ENCODE measurements at regions not wholly inside any gene's neighbourhood (a gene's known extent, or its start where the extent isn't known, plus 50 kb on each side); places are given as distances from the start of the nearest gene placed in this dataset.

DNA sequence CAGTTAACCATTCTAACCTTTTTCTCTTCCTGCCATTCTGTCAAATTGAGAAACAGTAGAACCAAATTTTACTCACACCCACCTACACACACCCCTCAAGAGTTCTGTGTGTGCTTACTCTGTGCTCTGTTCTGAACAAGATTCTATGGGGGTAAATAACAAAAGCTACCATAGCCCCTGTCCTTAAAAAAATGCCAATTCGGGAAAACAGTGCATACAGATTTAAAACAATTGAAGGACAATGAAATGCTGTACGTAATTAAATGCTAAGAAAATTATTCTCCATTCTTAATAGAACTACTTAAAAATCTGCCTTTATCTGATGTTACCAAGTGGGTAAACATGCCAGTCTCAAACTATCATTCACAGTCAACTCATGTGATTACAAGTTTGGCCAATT lies 1107.5 kb downstream of the TUSC7 start:
- ATAC-seq: no peak
- TF ChIP-seq CREB5 (CRISPR knock-in tag; IDR thresholded peaks at IDR 0.05; ENCODE audit: low read depth) (no peak), TCF4 (CRISPR knock-in tag; IDR thresholded peaks at IDR 0.05; ENCODE audit: borderline replicate concordance) (no peak), RARB (CRISPR knock-in tag; IDR thresholded peaks at IDR 0.05) (no peak), ZFP30 (CRISPR knock-in tag; IDR thresholded peaks at IDR 0.05) (no peak), GLIS3 (CRISPR knock-in tag; IDR thresholded peaks at IDR 0.05) (no peak), PPARA (CRISPR knock-in tag; IDR thresholded peaks at IDR 0.05; ENCODE audit: borderline replicate concordance) (no peak), CSDC2 (CRISPR knock-in tag; IDR thresholded peaks at IDR 0.05) (no peak), ZFP3 (CRISPR knock-in tag; IDR thresholded peaks at IDR 0.05) (no peak), BACH2 (CRISPR knock-in tag; IDR thresholded peaks at IDR 0.05; ENCODE audit: borderline replicate concordance) (no peak)

- TF ChIP-seq ESRRG (CRISPR knock-in tag; IDR thresholded peaks at IDR 0.05) (no peak), ZNF8 (CRISPR knock-in tag; IDR thresholded peaks at IDR 0.05) (no peak), GLIS3 (CRISPR knock-in tag; IDR thresholded peaks at IDR 0.05) (no peak), CREB5 (CRISPR knock-in tag; IDR thresholded peaks at IDR 0.05; ENCODE audit: low read depth) (no peak), ZFP30 (CRISPR knock-in tag; IDR thresholded peaks at IDR 0.05) (no peak), ARNTL (CRISPR knock-in tag; IDR thresholded peaks at IDR 0.05; ENCODE audit: borderline replicate concordance, low read depth) (no peak), POU6F1 (CRISPR knock-in tag; IDR thresholded peaks at IDR 0.05; ENCODE audit: borderline replicate concordance, low read depth) (no peak), CSDC2 (CRISPR knock-in tag; IDR thresholded peaks at IDR 0.05) (no peak)
- TF ChIP-seq, protein P1, sequence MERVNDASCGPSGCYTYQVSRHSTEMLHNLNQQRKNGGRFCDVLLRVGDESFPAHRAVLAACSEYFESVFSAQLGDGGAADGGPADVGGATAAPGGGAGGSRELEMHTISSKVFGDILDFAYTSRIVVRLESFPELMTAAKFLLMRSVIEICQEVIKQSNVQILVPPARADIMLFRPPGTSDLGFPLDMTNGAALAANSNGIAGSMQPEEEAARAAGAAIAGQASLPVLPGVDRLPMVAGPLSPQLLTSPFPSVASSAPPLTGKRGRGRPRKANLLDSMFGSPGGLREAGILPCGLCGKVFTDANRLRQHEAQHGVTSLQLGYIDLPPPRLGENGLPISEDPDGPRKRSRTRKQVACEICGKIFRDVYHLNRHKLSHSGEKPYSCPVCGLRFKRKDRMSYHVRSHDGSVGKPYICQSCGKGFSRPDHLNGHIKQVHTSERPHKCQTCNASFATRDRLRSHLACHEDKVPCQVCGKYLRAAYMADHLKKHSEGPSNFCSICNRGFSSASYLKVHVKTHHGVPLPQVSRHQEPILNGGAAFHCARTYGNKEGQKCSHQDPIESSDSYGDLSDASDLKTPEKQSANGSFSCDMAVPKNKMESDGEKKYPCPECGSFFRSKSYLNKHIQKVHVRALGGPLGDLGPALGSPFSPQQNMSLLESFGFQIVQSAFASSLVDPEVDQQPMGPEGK (CRISPR knock-in tag; IDR thresholded peaks at IDR 0.05; ENCODE audit: borderline replicate concordance): no peak
- ATAC-seq: no peak
Measured at GRCh38 chr3:117818592-117818991, 1109.0 kb downstream of the TUSC7 start.

DNA sequence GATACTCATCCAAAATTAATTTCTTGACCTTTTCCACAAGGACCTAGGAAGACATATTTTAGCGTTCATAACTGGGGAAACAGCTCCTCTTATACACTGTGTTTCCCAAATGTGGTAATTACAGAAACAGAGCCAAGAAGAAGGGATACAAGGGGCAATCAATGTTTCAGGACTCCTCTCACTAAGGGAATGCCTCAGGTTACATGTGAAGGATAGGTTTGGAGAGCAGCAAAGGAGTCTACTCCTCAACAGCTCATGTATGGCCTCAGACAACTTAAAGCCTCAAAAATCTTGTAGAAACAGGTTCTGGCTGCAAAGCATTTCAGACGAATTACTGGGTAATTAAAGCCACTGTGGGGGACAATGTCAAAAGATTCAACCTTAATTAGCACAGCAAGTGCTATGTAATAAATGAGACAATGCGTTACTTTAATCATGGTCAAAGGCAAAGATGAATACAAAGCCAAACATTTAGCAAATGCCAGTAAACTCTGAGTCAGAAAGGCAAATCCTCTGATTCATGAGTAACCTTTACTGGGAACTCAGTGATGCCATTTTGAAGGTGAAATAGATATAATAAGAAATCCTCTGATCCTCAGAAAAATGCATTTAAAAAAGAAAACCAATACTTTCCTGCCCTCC lies 1111.2 kb downstream of the TUSC7 start:
- TF ChIP-seq ESRRG (CRISPR knock-in tag; IDR thresholded peaks at IDR 0.05): no peak
- TF ChIP-seq ZC3H10 (CRISPR knock-in tag; IDR thresholded peaks at IDR 0.05): peak; percentile 66
- no peak for ATAC-seq

- TF ChIP-seq SNAI2 (CRISPR knock-in tag; IDR thresholded peaks at IDR 0.05) (no peak), GLIS3 (CRISPR knock-in tag; IDR thresholded peaks at IDR 0.05) (no peak), CSDC2 (CRISPR knock-in tag; IDR thresholded peaks at IDR 0.05) (no peak), ESRRG (CRISPR knock-in tag; IDR thresholded peaks at IDR 0.05) (no peak), ZFP3 (CRISPR knock-in tag; IDR thresholded peaks at IDR 0.05) (no peak), ZC3H10 (CRISPR knock-in tag; IDR thresholded peaks at IDR 0.05) (no peak)
- ATAC-seq: no peak
Measured at GRCh38 chr3:117822416-117822815, 1112.8 kb downstream of the TUSC7 start.

GRCh38 chr3:117836296-117836695 lies 1126.7 kb downstream of the TUSC7 start:
- no peak for TF ChIP-seq ARNTL (CRISPR knock-in tag; IDR thresholded peaks at IDR 0.05; ENCODE audit: borderline replicate concordance, low read depth)
- peak; percentile 28; the same call in 1 of the 2 replicates for TF ChIP-seq ISL1 (CRISPR knock-in tag; IDR thresholded peaks at IDR 0.05)
- no peak for ATAC-seq

DNA sequence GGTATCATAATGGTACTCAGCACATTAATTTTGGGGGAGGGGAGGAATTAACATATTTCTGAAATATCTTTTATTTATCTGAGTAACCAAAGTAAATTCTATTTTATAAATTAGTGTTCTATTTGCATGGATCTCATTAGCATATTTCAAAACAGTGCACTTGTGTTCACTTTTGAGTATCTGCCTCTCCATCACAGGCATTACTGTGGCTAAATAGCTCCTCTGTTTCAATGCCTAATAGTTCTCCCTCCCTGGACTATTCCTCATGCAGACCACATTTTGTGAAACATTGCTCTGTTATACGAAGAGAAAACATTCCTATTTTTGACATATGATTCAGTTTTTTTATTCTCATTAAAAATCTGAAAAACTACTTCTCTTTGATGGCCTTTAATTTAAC lies 1127.8 kb downstream of the TUSC7 start:
- ATAC-seq: no peak
- TF ChIP-seq GLIS3 (CRISPR knock-in tag; IDR thresholded peaks at IDR 0.05) (no peak), RARB (CRISPR knock-in tag; IDR thresholded peaks at IDR 0.05) (no peak), ZFP30 (CRISPR knock-in tag; IDR thresholded peaks at IDR 0.05) (no peak), ARNTL (CRISPR knock-in tag; IDR thresholded peaks at IDR 0.05; ENCODE audit: borderline replicate concordance, low read depth) (no peak), CSDC2 (CRISPR knock-in tag; IDR thresholded peaks at IDR 0.05) (no peak), CSRNP3 (CRISPR knock-in tag; IDR thresholded peaks at IDR 0.05) (no peak), ZNF8 (CRISPR knock-in tag; IDR thresholded peaks at IDR 0.05) (no peak), ZFP3 (CRISPR knock-in tag; IDR thresholded peaks at IDR 0.05) (no peak), POU6F1 (CRISPR knock-in tag; IDR thresholded peaks at IDR 0.05; ENCODE audit: borderline replicate concordance, low read depth) (no peak)
- TF ChIP-seq, protein P1 (CRISPR knock-in tag; IDR thresholded peaks at IDR 0.05; ENCODE audit: borderline replicate concordance): no peak

Measured in SK-N-SH treated with all-trans-retinoic acid at 6 μM for 48 hours (cell line).